GM12878 (cell line): ENCODE measurements at regions not wholly inside any gene's neighbourhood (a gene's known extent, or its start where the extent isn't known, plus 50 kb on each side); places are given as distances from the start of the nearest gene placed in this dataset.

Experiments used
- ATAC-seq: fragments of 200-7000 bp; cut with Tn5 transposase; 3 replicates; pipeline ENCODE4 v1.9.1; 2020; ENCODE audit warnings: mild to moderate bottlenecking, moderate library complexity
- BruUV-seq: library from RNA; stranded (reverse); fragments of 400-500 nt; replicated peaks from 2 replicates; lab custom pipeline; 2021; lab: Mats Ljungman, UMichigan
- CTCF ChIA-PET: fragments of 300-600 bp; sonication (Branson Sonifier 250); formaldehyde crosslinking; extraction: SDS; loops from one replicate; lab custom pipeline; 2021; ENCODE audit warnings: inconsistent platforms; lab: Yijun Ruan, JAX
- POLR2A ChIA-PET: fragments of 350-600 bp; formaldehyde crosslinking; extraction: SDS; loops from one replicate; lab custom pipeline; 2021; ENCODE audit warnings: inconsistent platforms; lab: Charles Lee
- RAD21 ChIA-PET: fragments of 300-600 bp; sonication (Branson Sonifier 250); formaldehyde crosslinking; loops from one replicate; lab custom pipeline; 2023; ENCODE audit warnings: antibody characterized with exemption; ENCODE audit not compliant: unreplicated experiment; lab: Charles Lee
- SMC1A ChIA-PET: fragments of 300-600 bp; sonication (Branson Sonifier 250); formaldehyde crosslinking; loops from one replicate; lab custom pipeline; 2023; ENCODE audit not compliant: unreplicated experiment, uncharacterized antibody; lab: Charles Lee
- DNase-seq: peaks from one replicate; pipeline ENCODE4 v3.0.0-alpha.2; 2011; ENCODE audit warnings: low read depth, low spot score
- FAIRE-seq: peaks from 3 replicates; lab custom pipeline; 2011; peaks lifted over from hg19 to GRCh38; lab: Jason Lieb, UNC
- H2AFZ ChIP-seq: 2 replicates; pipeline ENCODE4 v1.6.0; 2011; ENCODE audit warnings: low read depth, low read length, control low read depth; ENCODE audit not compliant: control insufficient read depth
- H3K27ac ChIP-seq: 2 replicates; pipeline ENCODE4 v1.5.1; 2011; ENCODE audit warnings: control low read depth; ENCODE audit not compliant: control insufficient read depth, insufficient read depth
- H3K27me3 ChIP-seq, 2 experiments: replicated peaks in 1 of 2; 2 replicates each; pipeline versions ENCODE4 v1.6.0 to v1.6.1; 2011; ENCODE audit warnings: low read length in 1 of 2; ENCODE audit not compliant: control insufficient read depth in 2 of 2, insufficient read depth in 2 of 2
- H3K36me3 ChIP-seq, 2 experiments: 2 replicates each; pipeline ENCODE4 v1.5.1; 2011; ENCODE audit warnings: low read length in 1 of 2; ENCODE audit not compliant: control insufficient read depth in 2 of 2, insufficient read depth in 2 of 2
- H3K4me1 ChIP-seq: 2 replicates; pipeline ENCODE4 v1.6.1; 2011; ENCODE audit warnings: mild to moderate bottlenecking, low read length, moderate library complexity, mixed read lengths; ENCODE audit not compliant: control insufficient read depth, insufficient read depth
- H3K4me2 ChIP-seq: 2 replicates; pipeline ENCODE4 v1.6.0; 2011; ENCODE audit warnings: control low read depth; ENCODE audit not compliant: control insufficient read depth, insufficient read depth
- H3K4me3 ChIP-seq: fragments of 200-600 bp; sonication (generic); 2 replicates; pipeline ENCODE4 v1.5.1; 2016
- H3K79me2 ChIP-seq: 2 replicates; pipeline ENCODE4 v1.6.0; 2011; ENCODE audit warnings: low read length; ENCODE audit not compliant: control insufficient read depth, insufficient read depth
- H3K9ac ChIP-seq: 2 replicates; pipeline ENCODE4 v1.8.0; 2011; ENCODE audit warnings: low read length, control low read depth, mixed read lengths; ENCODE audit not compliant: control insufficient read depth, insufficient read depth
- H3K9me3 ChIP-seq: replicated peaks from 3 replicates; pipeline ENCODE4 v1.5.1; 2011; ENCODE audit warnings: mild to moderate bottlenecking, low read length; ENCODE audit not compliant: control insufficient read depth, insufficient read depth
- H4K20me1 ChIP-seq: 2 replicates; pipeline ENCODE4 v1.6.0; 2011; ENCODE audit not compliant: control insufficient read depth, insufficient read depth
- NBN ChIP-seq: fragments of 450-650 bp; IDR thresholded peaks from 2 replicates; pipeline ENCODE4 v1.6.1; 2016
- PRDM15 ChIP-seq: fragments of 450-650 bp; formaldehyde crosslinking; IDR thresholded peaks from 2 replicates; pipeline ENCODE4 v1.4.0; 2020; ENCODE audit warnings: mild to moderate bottlenecking, moderate library complexity
- RCOR1 ChIP-seq: conservative IDR thresholded peaks from 2 replicates; pipeline ENCODE4 v1.6.1; 2012; ENCODE audit warnings: low read depth, low read length, improper control_type of control experiment
- SKIL ChIP-seq: fragments of 450-650 bp; IDR thresholded peaks from 2 replicates; pipeline ENCODE4 v1.6.1; 2017; ENCODE audit warnings: mild to moderate bottlenecking, low read depth, inconsistent platforms; ENCODE audit not compliant: poor library complexity, severe bottlenecking
- TARDBP ChIP-seq: IDR thresholded peaks from 2 replicates; pipeline ENCODE4 v1.6.1; 2016; ENCODE audit warnings: borderline replicate concordance
- WGBS: methylation state at CpG from one replicate; pipeline ENCODE4 v1.1.6; 2016; ENCODE audit warnings: low lambda C conversion rate; ENCODE audit not compliant: insufficient replicate concordance, insufficient coverage; ENCODE audit errors: missing lambda C conversion rate; 5-methylcytosine and 5-hydroxymethylcytosine counted together
- in situ Hi-C: fragments of 300-500 bp; cut with MboI; formaldehyde crosslinking; loops from 9 replicates; pipeline ENCODE4 v1.14.3; 2018; ENCODE audit warnings: mixed read lengths
- intact Hi-C: fragments of 100-400 bp; cut with micrococcal nuclease; formaldehyde crosslinking; loops from one replicate; pipeline ENCODE4 v1.14.2; 2022; ENCODE audit not compliant: unreplicated experiment
- TF ChIP-seq, protein P1 (sequence below): IDR thresholded peaks from 2 replicates; pipeline ENCODE4 v1.6.1; 2011; ENCODE audit warnings: borderline replicate concordance, low read depth, mild to moderate bottlenecking, moderate library complexity, mixed read lengths, low read length; ENCODE audit not compliant: insufficient read depth; ENCODE audit errors: extremely low read length

GRCh38 chrX:13901354-13901753, 84.5 kb upstream of the GPM6B start:
- no peaks in the 10 kb centered on the region; a peak in 1 of 4 replicates for H3K27me3 ChIP-seq
- H3K9ac ChIP-seq = no peak overlapping the region
- TF ChIP-seq RCOR1 = no peak
- no peak for TF ChIP-seq NBN
- TF ChIP-seq, all 136 proteins: peak for 0
- no peaks in the 10 kb centered on the region for H3K9me3 ChIP-seq
- no peaks in the 10 kb centered on the region for H4K20me1 ChIP-seq
- FAIRE-seq (no peak), ATAC-seq (no peak), DNase-seq (no peak)
- ChIA-PET CTCF (no interaction called here), RAD21 (interaction anchor here (0.6 to 1.3 kb wide), 2 partner anchors 130 to 628 kb away, joined by 3 read pairs; no protein-coding TSS in a partner anchor), SMC1A (interaction anchor here (0.6 kb wide), 1 partner anchor 9 kb away, joined by 3 read pairs; no protein-coding TSS in a partner anchor), POLR2A (no interaction called here)
- H3K4me3 ChIP-seq = no peak overlapping the region
- no peak overlapping the region for H2AFZ ChIP-seq
- no peaks in the 10 kb centered on the region for H3K36me3 ChIP-seq
- intact Hi-C loops (no loop called here), in situ Hi-C loops (loop anchor here (10.0 kb wide), 1 partner anchor 123 kb away; the partner anchor contains the start of gene GEMIN8)
- BruUV-seq = no TSS peak
- 0% methylated on average over 2 of the region's 2 CpGs for WGBS
- H3K4me2 ChIP-seq = no peak overlapping the region
- no peaks in the 10 kb centered on the region for H3K79me2 ChIP-seq
- H3K27ac ChIP-seq = no peak overlapping the region
- no peaks in the 10 kb centered on the region for H3K4me1 ChIP-seq

- no peak for DNase-seq
- in situ Hi-C loops = loop anchor here (10.0 kb wide), 1 partner anchor 124 kb away; the partner anchor contains the start of gene GEMIN8
- Histone ChIP-seq H3K9ac (no peak overlapping the region), H3K4me1 (no peaks in the 10 kb centered on the region), H4K20me1 (no peaks in the 10 kb centered on the region), H3K36me3 (no peaks in the 10 kb centered on the region), H2AFZ (no peak overlapping the region), H3K9me3 (no peaks in the 10 kb centered on the region), H3K27ac (no peak overlapping the region), H3K27me3 (no peaks in the 10 kb centered on the region; a peak in 1 of 4 replicates), H3K79me2 (no peaks in the 10 kb centered on the region), H3K4me3 (no peak overlapping the region), H3K4me2 (no peak overlapping the region)
- 69% methylated on average over 10 of the region's 10 CpGs for WGBS
- no TSS peak for BruUV-seq
- intact Hi-C loops = no loop called here
- ChIA-PET CTCF (interaction anchor here (0.8 to 1.5 kb wide), 3 partner anchors 90 to 128 kb away, joined by 3 to 7 read pairs (median 3); no protein-coding TSS in a partner anchor), POLR2A (no interaction called here), SMC1A (interaction anchor here (3.5 kb wide), 1 partner anchor 132 kb away, joined by 28 read pairs; no protein-coding TSS in a partner anchor), RAD21 (interaction anchor here (0.9 kb wide), 1 partner anchor 131 kb away, joined by 6 read pairs; no protein-coding TSS in a partner anchor)
- no peak for FAIRE-seq
- no peak for ATAC-seq
- TF ChIP-seq SKIL (no peak), TARDBP (no peak), PRDM15 (CRISPR knock-in tag) (no peak)
- TF ChIP-seq, protein P1, sequence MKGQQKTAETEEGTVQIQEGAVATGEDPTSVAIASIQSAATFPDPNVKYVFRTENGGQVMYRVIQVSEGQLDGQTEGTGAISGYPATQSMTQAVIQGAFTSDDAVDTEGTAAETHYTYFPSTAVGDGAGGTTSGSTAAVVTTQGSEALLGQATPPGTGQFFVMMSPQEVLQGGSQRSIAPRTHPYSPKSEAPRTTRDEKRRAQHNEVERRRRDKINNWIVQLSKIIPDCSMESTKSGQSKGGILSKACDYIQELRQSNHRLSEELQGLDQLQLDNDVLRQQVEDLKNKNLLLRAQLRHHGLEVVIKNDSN = no peak
These were observed 83.5 kb upstream of the GPM6B start for GRCh38 chrX:13900351-13900750.
